GM12878 (cell line): ENCODE measurements at regions not wholly inside any gene's neighbourhood (a gene's known extent, or its start where the extent isn't known, plus 50 kb on each side); places are given as distances from the start of the nearest gene placed in this dataset.

Experiments used
- ATAC-seq: fragments of 200-7000 bp; cut with Tn5 transposase; 3 replicates; pipeline ENCODE4 v1.9.1; 2020; ENCODE audit warnings: mild to moderate bottlenecking, moderate library complexity
- BruUV-seq: library from RNA; stranded (reverse); fragments of 400-500 nt; replicated peaks from 2 replicates; lab custom pipeline; 2021; lab: Mats Ljungman, UMichigan
- CTCF ChIA-PET: fragments of 300-600 bp; sonication (Branson Sonifier 250); formaldehyde crosslinking; extraction: SDS; loops from one replicate; lab custom pipeline; 2021; ENCODE audit warnings: inconsistent platforms; lab: Yijun Ruan, JAX
- POLR2A ChIA-PET: fragments of 350-600 bp; formaldehyde crosslinking; extraction: SDS; loops from one replicate; lab custom pipeline; 2021; ENCODE audit warnings: inconsistent platforms; lab: Charles Lee
- RAD21 ChIA-PET: fragments of 300-600 bp; sonication (Branson Sonifier 250); formaldehyde crosslinking; loops from one replicate; lab custom pipeline; 2023; ENCODE audit warnings: antibody characterized with exemption; ENCODE audit not compliant: unreplicated experiment; lab: Charles Lee
- SMC1A ChIA-PET: fragments of 300-600 bp; sonication (Branson Sonifier 250); formaldehyde crosslinking; loops from one replicate; lab custom pipeline; 2023; ENCODE audit not compliant: unreplicated experiment, uncharacterized antibody; lab: Charles Lee
- DNase-seq: peaks from one replicate; pipeline ENCODE4 v3.0.0-alpha.2; 2011; ENCODE audit warnings: low read depth, low spot score
- FAIRE-seq: peaks from 3 replicates; lab custom pipeline; 2011; peaks lifted over from hg19 to GRCh38; lab: Jason Lieb, UNC
- H2AFZ ChIP-seq: 2 replicates; pipeline ENCODE4 v1.6.0; 2011; ENCODE audit warnings: low read depth, low read length, control low read depth; ENCODE audit not compliant: control insufficient read depth
- H3K27ac ChIP-seq: 2 replicates; pipeline ENCODE4 v1.5.1; 2011; ENCODE audit warnings: control low read depth; ENCODE audit not compliant: control insufficient read depth, insufficient read depth
- H3K27me3 ChIP-seq, 2 experiments: replicated peaks in 1 of 2; 2 replicates each; pipeline versions ENCODE4 v1.6.0 to v1.6.1; 2011; ENCODE audit warnings: low read length in 1 of 2; ENCODE audit not compliant: control insufficient read depth in 2 of 2, insufficient read depth in 2 of 2
- H3K36me3 ChIP-seq, 2 experiments: 2 replicates each; pipeline ENCODE4 v1.5.1; 2011; ENCODE audit warnings: low read length in 1 of 2; ENCODE audit not compliant: control insufficient read depth in 2 of 2, insufficient read depth in 2 of 2
- H3K4me1 ChIP-seq: 2 replicates; pipeline ENCODE4 v1.6.1; 2011; ENCODE audit warnings: mild to moderate bottlenecking, low read length, moderate library complexity, mixed read lengths; ENCODE audit not compliant: control insufficient read depth, insufficient read depth
- H3K4me2 ChIP-seq: 2 replicates; pipeline ENCODE4 v1.6.0; 2011; ENCODE audit warnings: control low read depth; ENCODE audit not compliant: control insufficient read depth, insufficient read depth
- H3K4me3 ChIP-seq: fragments of 200-600 bp; sonication (generic); 2 replicates; pipeline ENCODE4 v1.5.1; 2016
- H3K79me2 ChIP-seq: 2 replicates; pipeline ENCODE4 v1.6.0; 2011; ENCODE audit warnings: low read length; ENCODE audit not compliant: control insufficient read depth, insufficient read depth
- H3K9ac ChIP-seq: 2 replicates; pipeline ENCODE4 v1.8.0; 2011; ENCODE audit warnings: low read length, control low read depth, mixed read lengths; ENCODE audit not compliant: control insufficient read depth, insufficient read depth
- H3K9me3 ChIP-seq: replicated peaks from 3 replicates; pipeline ENCODE4 v1.5.1; 2011; ENCODE audit warnings: mild to moderate bottlenecking, low read length; ENCODE audit not compliant: control insufficient read depth, insufficient read depth
- H4K20me1 ChIP-seq: 2 replicates; pipeline ENCODE4 v1.6.0; 2011; ENCODE audit not compliant: control insufficient read depth, insufficient read depth
- EZH2 ChIP-seq: IDR thresholded peaks from 2 replicates; pipeline ENCODE4 v1.6.1; 2012; ENCODE audit warnings: low read depth, mild to moderate bottlenecking, control low read depth, inconsistent platforms, low read length, borderline replicate concordance; ENCODE audit not compliant: control insufficient read depth
- FOS ChIP-seq: IDR thresholded peaks from 3 replicates; pipeline ENCODE4 v1.6.1; 2011; ENCODE audit warnings: borderline replicate concordance; ENCODE audit not compliant: insufficient read length; ENCODE audit errors: extremely low read depth
- HDGF ChIP-seq: fragments of 450-650 bp; IDR thresholded peaks from 2 replicates; pipeline ENCODE4 v1.6.1; 2016; ENCODE audit warnings: antibody characterized with exemption
- IKZF1 ChIP-seq: fragments of 450-650 bp; conservative IDR thresholded peaks from 2 replicates; pipeline ENCODE4 v1.6.1; 2017; ENCODE audit warnings: antibody characterized with exemption, mild to moderate bottlenecking
- LARP7 ChIP-seq: fragments of 450-650 bp; IDR thresholded peaks from 2 replicates; pipeline ENCODE4 v1.6.1; 2017; ENCODE audit warnings: mild to moderate bottlenecking
- NFXL1 ChIP-seq: fragments of 450-650 bp; IDR thresholded peaks from 2 replicates; pipeline ENCODE4 v1.6.1; 2017; ENCODE audit warnings: antibody characterized with exemption, mild to moderate bottlenecking, borderline replicate concordance
- NR2F1 ChIP-seq: fragments of 450-650 bp; conservative IDR thresholded peaks from 2 replicates; pipeline ENCODE4 v1.6.1; 2017; ENCODE audit warnings: mild to moderate bottlenecking
- POLR2AphosphoS2 ChIP-seq: IDR thresholded peaks from 2 replicates; pipeline ENCODE4 v1.6.1; 2011; ENCODE audit warnings: low read depth, mild to moderate bottlenecking, low read length, improper control_type of control experiment, moderate library complexity
- RCOR1 ChIP-seq: conservative IDR thresholded peaks from 2 replicates; pipeline ENCODE4 v1.6.1; 2012; ENCODE audit warnings: low read depth, low read length, improper control_type of control experiment
- SUZ12 ChIP-seq: fragments of 200-600 bp; sonication (generic); IDR thresholded peaks from one replicate; pipeline ENCODE4 v1.6.1; 2018; ENCODE audit warnings: antibody characterized with exemption, mild to moderate bottlenecking; ENCODE audit not compliant: unreplicated experiment
- ZNF24 ChIP-seq: fragments of 450-650 bp; IDR thresholded peaks from 2 replicates; pipeline ENCODE4 v1.6.1; 2017; ENCODE audit warnings: antibody characterized with exemption, mild to moderate bottlenecking
- ZSCAN29 ChIP-seq: fragments of 450-650 bp; IDR thresholded peaks from 2 replicates; pipeline ENCODE4 v1.6.1; 2017; ENCODE audit warnings: mild to moderate bottlenecking, moderate library complexity
- WGBS: methylation state at CpG from one replicate; pipeline ENCODE4 v1.1.6; 2016; ENCODE audit warnings: low lambda C conversion rate; ENCODE audit not compliant: insufficient replicate concordance, insufficient coverage; ENCODE audit errors: missing lambda C conversion rate; 5-methylcytosine and 5-hydroxymethylcytosine counted together
- in situ Hi-C: fragments of 300-500 bp; cut with MboI; formaldehyde crosslinking; loops from 9 replicates; pipeline ENCODE4 v1.14.3; 2018; ENCODE audit warnings: mixed read lengths
- intact Hi-C: fragments of 100-400 bp; cut with micrococcal nuclease; formaldehyde crosslinking; loops from one replicate; pipeline ENCODE4 v1.14.2; 2022; ENCODE audit not compliant: unreplicated experiment
- TF ChIP-seq, protein P1 (sequence below): IDR thresholded peaks from 2 replicates; pipeline ENCODE4 v1.6.1; 2012; ENCODE audit warnings: mild to moderate bottlenecking, low read depth, low read length
- TF ChIP-seq, protein P2 (sequence below): fragments of 450-650 bp; IDR thresholded peaks from 2 replicates; pipeline ENCODE4 v1.6.1; 2017; ENCODE audit warnings: borderline replicate concordance
- TF ChIP-seq, protein P3 (sequence below): fragments of 450-650 bp; IDR thresholded peaks from 2 replicates; pipeline ENCODE4 v1.6.1; 2017; ENCODE audit warnings: mild to moderate bottlenecking
- TF ChIP-seq, protein P4 (sequence below): fragments of 450-650 bp; IDR thresholded peaks from 2 replicates; pipeline ENCODE4 v1.6.1; 2018; ENCODE audit warnings: borderline replicate concordance, mild to moderate bottlenecking; ENCODE audit not compliant: partially characterized antibody

DNA sequence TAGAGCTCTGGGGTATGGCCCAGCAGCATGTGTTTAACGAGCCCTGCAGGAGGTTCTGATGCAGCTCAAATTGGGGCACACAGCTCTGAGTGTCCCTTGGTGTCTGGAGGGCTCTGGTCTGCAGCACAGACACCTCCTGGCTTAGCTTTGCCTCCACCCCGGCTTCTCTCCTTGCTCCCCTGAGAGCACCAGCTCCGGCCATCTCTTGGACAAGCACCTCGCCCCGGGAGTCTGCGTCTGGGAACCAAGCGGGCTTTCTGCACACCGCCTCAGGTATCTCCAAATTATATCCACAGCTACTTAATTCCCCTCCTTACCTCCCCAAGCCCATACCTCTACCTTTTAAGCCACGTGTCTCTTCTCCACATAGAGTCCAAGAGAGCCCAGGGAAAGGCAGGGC, 83.7 kb upstream of the IRX4 start:
- no TSS peak for BruUV-seq
- Histone ChIP-seq H3K27ac (no peak overlapping the region), H3K4me1 (no peaks in the 10 kb centered on the region), H3K27me3 (peaks cover 0 to 1% of the 10 kb centered on the region in 2 experiments; a peak in 1 of 4 replicates), H3K36me3 (no peaks in the 10 kb centered on the region), H3K4me2 (no peak overlapping the region), H2AFZ (no peak overlapping the region), H3K9ac (no peak overlapping the region), H3K79me2 (no peaks in the 10 kb centered on the region), H4K20me1 (no peaks in the 10 kb centered on the region), H3K9me3 (no peaks in the 10 kb centered on the region), H3K4me3 (no peak overlapping the region)
- intact Hi-C loops: no loop called here
- 29% methylated on average over 9 of the region's 9 CpGs for WGBS
- DNase-seq (no peak), FAIRE-seq (no peak), ATAC-seq (no peak)
- ChIA-PET CTCF (no interaction called here), SMC1A (no interaction called here), RAD21 (no interaction called here), POLR2A (no interaction called here)
- in situ Hi-C loops: no loop called here
- TF ChIP-seq, protein P1, sequence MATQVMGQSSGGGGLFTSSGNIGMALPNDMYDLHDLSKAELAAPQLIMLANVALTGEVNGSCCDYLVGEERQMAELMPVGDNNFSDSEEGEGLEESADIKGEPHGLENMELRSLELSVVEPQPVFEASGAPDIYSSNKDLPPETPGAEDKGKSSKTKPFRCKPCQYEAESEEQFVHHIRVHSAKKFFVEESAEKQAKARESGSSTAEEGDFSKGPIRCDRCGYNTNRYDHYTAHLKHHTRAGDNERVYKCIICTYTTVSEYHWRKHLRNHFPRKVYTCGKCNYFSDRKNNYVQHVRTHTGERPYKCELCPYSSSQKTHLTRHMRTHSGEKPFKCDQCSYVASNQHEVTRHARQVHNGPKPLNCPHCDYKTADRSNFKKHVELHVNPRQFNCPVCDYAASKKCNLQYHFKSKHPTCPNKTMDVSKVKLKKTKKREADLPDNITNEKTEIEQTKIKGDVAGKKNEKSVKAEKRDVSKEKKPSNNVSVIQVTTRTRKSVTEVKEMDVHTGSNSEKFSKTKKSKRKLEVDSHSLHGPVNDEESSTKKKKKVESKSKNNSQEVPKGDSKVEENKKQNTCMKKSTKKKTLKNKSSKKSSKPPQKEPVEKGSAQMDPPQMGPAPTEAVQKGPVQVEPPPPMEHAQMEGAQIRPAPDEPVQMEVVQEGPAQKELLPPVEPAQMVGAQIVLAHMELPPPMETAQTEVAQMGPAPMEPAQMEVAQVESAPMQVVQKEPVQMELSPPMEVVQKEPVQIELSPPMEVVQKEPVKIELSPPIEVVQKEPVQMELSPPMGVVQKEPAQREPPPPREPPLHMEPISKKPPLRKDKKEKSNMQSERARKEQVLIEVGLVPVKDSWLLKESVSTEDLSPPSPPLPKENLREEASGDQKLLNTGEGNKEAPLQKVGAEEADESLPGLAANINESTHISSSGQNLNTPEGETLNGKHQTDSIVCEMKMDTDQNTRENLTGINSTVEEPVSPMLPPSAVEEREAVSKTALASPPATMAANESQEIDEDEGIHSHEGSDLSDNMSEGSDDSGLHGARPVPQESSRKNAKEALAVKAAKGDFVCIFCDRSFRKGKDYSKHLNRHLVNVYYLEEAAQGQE: no peak
- TF ChIP-seq, protein P2, sequence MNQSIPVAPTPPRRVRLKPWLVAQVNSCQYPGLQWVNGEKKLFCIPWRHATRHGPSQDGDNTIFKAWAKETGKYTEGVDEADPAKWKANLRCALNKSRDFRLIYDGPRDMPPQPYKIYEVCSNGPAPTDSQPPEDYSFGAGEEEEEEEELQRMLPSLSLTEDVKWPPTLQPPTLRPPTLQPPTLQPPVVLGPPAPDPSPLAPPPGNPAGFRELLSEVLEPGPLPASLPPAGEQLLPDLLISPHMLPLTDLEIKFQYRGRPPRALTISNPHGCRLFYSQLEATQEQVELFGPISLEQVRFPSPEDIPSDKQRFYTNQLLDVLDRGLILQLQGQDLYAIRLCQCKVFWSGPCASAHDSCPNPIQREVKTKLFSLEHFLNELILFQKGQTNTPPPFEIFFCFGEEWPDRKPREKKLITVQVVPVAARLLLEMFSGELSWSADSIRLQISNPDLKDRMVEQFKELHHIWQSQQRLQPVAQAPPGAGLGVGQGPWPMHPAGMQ: no peak
- TF ChIP-seq NFXL1 (no peak), ZSCAN29 (no peak), POLR2AphosphoS2 (no peak), ZNF24 (no peak), NR2F1 (no peak), FOS (no peak), IKZF1 (no peak), SUZ12 (no peak), LARP7 (no peak), HDGF (no peak), EZH2 (no peak), RCOR1 (no peak)
- TF ChIP-seq, protein P3, sequence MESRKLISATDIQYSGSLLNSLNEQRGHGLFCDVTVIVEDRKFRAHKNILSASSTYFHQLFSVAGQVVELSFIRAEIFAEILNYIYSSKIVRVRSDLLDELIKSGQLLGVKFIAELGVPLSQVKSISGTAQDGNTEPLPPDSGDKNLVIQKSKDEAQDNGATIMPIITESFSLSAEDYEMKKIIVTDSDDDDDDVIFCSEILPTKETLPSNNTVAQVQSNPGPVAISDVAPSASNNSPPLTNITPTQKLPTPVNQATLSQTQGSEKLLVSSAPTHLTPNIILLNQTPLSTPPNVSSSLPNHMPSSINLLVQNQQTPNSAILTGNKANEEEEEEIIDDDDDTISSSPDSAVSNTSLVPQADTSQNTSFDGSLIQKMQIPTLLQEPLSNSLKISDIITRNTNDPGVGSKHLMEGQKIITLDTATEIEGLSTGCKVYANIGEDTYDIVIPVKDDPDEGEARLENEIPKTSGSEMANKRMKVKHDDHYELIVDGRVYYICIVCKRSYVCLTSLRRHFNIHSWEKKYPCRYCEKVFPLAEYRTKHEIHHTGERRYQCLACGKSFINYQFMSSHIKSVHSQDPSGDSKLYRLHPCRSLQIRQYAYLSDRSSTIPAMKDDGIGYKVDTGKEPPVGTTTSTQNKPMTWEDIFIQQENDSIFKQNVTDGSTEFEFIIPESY: no peak
- TF ChIP-seq, protein P4, sequence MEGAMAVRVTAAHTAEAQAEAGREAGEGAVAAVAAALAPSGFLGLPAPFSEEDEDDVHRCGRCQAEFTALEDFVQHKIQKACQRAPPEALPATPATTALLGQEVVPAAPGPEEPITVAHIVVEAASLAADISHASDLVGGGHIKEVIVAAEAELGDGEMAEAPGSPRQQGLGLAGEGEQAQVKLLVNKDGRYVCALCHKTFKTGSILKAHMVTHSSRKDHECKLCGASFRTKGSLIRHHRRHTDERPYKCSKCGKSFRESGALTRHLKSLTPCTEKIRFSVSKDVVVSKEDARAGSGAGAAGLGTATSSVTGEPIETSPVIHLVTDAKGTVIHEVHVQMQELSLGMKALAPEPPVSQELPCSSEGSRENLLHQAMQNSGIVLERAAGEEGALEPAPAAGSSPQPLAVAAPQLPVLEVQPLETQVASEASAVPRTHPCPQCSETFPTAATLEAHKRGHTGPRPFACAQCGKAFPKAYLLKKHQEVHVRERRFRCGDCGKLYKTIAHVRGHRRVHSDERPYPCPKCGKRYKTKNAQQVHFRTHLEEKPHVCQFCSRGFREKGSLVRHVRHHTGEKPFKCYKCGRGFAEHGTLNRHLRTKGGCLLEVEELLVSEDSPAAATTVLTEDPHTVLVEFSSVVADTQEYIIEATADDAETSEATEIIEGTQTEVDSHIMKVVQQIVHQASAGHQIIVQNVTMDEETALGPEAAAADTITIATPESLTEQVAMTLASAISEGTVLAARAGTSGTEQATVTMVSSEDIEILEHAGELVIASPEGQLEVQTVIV: no peak
